GM19452 (cell line): ENCODE measurements at regions not wholly inside any gene's neighbourhood (a gene's known extent, or its start where the extent isn't known, plus 50 kb on each side); places are given as distances from the start of the nearest gene placed in this dataset.
"Not testable (repeated sequence)": the region's sequence is repeated elsewhere in the genome, so short reads cannot be mapped to it uniquely, and the experiment has no call there.

ENCODE experiments used
- ATAC-seq: cut with Tn5 transposase; IDR thresholded peaks from one replicate; pipeline ENCODE4 v1.9.1; 2021; ENCODE audit not compliant: unreplicated experiment

GRCh38 chr7:3159926-3160325 is 116.3 kb upstream of the CARD11 start:
- ATAC-seq, result not testable (repeated sequence)

GRCh38 chr7:3162289-3162688 is 118.6 kb upstream of the CARD11 start:
- no peak for ATAC-seq

GRCh38 chr7:3162798-3163197 is 119.1 kb upstream of the CARD11 start:
- ATAC-seq, result not testable (repeated sequence)

GRCh38 chr7:3164380-3164792 is 120.7 kb upstream of the CARD11 start:
- ATAC-seq, result no peak

- ATAC-seq, result no peak
Observed at GRCh38 chr7:3165681-3166580, 122.3 kb upstream of the CARD11 start.

- no peak for ATAC-seq
Observed at GRCh38 chr7:3167551-3167950, 123.9 kb upstream of the CARD11 start.

GRCh38 chr7:3168370-3168769 is 124.7 kb upstream of the CARD11 start:
- ATAC-seq, result no peak

GRCh38 chr7:3168869-3169268 is 125.2 kb upstream of the CARD11 start:
- ATAC-seq, result no peak

- ATAC-seq, result no peak
Observed at GRCh38 chr7:3172768-3173280, 128.2 kb upstream of the SDK1 start.

- no peak for ATAC-seq
Observed at GRCh38 chr7:3174515-3175284, 126.4 kb upstream of the SDK1 start.

GRCh38 chr7:3175285-3175902 is 125.7 kb upstream of the SDK1 start:
- ATAC-seq, result no peak

GRCh38 chr7:3176112-3177000 is 124.7 kb upstream of the SDK1 start:
- ATAC-seq, result no peak

GRCh38 chr7:3177271-3177670 is 123.8 kb upstream of the SDK1 start:
- no peak for ATAC-seq

- ATAC-seq, result no peak
Observed at GRCh38 chr7:3179456-3179855, 121.6 kb upstream of the SDK1 start.

GRCh38 chr7:3180604-3181003 is 120.4 kb upstream of the SDK1 start:
- no peak for ATAC-seq

- ATAC-seq, result not testable (repeated sequence)
Observed at GRCh38 chr7:3182055-3182454, 119.0 kb upstream of the SDK1 start.

- no peak for ATAC-seq
Observed at GRCh38 chr7:3187444-3188040, 113.5 kb upstream of the SDK1 start.

GRCh38 chr7:3188946-3189345 is 112.1 kb upstream of the SDK1 start:
- no peak for ATAC-seq

- no peak for ATAC-seq
Observed at GRCh38 chr7:3191548-3191947, 109.5 kb upstream of the SDK1 start.

GRCh38 chr7:3192669-3193068 is 108.4 kb upstream of the SDK1 start:
- ATAC-seq, result no peak
